CD14-positive monocyte (primary cell): ENCODE measurements at regions not wholly inside any gene's neighbourhood (a gene's known extent, or its start where the extent isn't known, plus 50 kb on each side); places are given as distances from the start of the nearest gene placed in this dataset.

Source experiments
- DNase-seq, 3 donors: peaks; one replicate each; pipeline ENCODE4 v3.0.0-alpha.2; 2011 to 2022
- H2AFZ ChIP-seq: 2 replicates; pipeline ENCODE4 v1.6.0; 2012; ENCODE audit warnings: mild to moderate bottlenecking, low read depth, low read length, inconsistent platforms; ENCODE audit not compliant: insufficient read depth, poor library complexity, severe bottlenecking
- H3K27ac ChIP-seq, 2 donors: 1 replicate in 1 of 2; 2 replicates in 1 of 2; pipeline ENCODE4 v1.5.1; 2012 to 2013; ENCODE audit warnings: low read length in 2 of 2, control low read depth in 1 of 2, inconsistent platforms in 1 of 2, low read depth in 1 of 2, mild to moderate bottlenecking in 1 of 2
- H3K27me3 ChIP-seq, 2 donors: one replicate each; pipeline versions ENCODE4 v1.6.0 to v1.6.1; 2011 to 2013; ENCODE audit warnings: low read length in 2 of 2; ENCODE audit not compliant: control insufficient read depth in 2 of 2, insufficient read depth in 2 of 2
- H3K36me3 ChIP-seq, 2 donors: replicated peaks in 1 of 2; 1 replicate in 1 of 2; 2 replicates in 1 of 2; pipeline versions ENCODE4 v1.5.1 to v1.6.1; 2012 to 2013; ENCODE audit warnings: low read length in 2 of 2, control low read depth in 1 of 2, inconsistent platforms in 1 of 2, mild to moderate bottlenecking in 1 of 2; ENCODE audit not compliant: insufficient read depth in 2 of 2, control insufficient read depth in 1 of 2
- H3K4me1 ChIP-seq, 2 donors: 1 replicate in 1 of 2; 2 replicates in 1 of 2; pipeline versions ENCODE4 v1.5.1 to v1.6.1; 2012 to 2013; ENCODE audit warnings: low read length in 2 of 2, control low read depth in 1 of 2, inconsistent platforms in 1 of 2, mild to moderate bottlenecking in 1 of 2, moderate library complexity in 1 of 2; ENCODE audit not compliant: insufficient read depth in 2 of 2, control insufficient read depth in 1 of 2
- H3K4me2 ChIP-seq: replicated peaks from 2 replicates; pipeline ENCODE3; 2012; ENCODE audit warnings: low read length, moderate library complexity, mild to moderate bottlenecking; ENCODE audit not compliant: poor library complexity, severe bottlenecking; ENCODE audit errors: extremely low read depth
- H3K4me3 ChIP-seq, 3 experiments: fragments of 200-600 bp in 1 of 3; sonication (generic) in 1 of 3; replicated peaks in 1 of 3; 1 replicate in 2 of 3; 2 replicates in 1 of 3; pipeline ENCODE4 v1.5.1; 2011 to 2013; ENCODE audit warnings: low read length in 3 of 3, mild to moderate bottlenecking in 3 of 3, control low read depth in 2 of 3, low read depth in 2 of 3, inconsistent platforms in 1 of 3, moderate library complexity in 1 of 3
- H3K79me2 ChIP-seq: 2 replicates; pipeline ENCODE4 v1.6.0; 2012; ENCODE audit warnings: mild to moderate bottlenecking, control low read depth, inconsistent platforms, low read length, moderate library complexity; ENCODE audit not compliant: insufficient read depth
- H3K9ac ChIP-seq: 2 replicates; pipeline ENCODE4 v1.6.0; 2017; ENCODE audit warnings: low read length, mild to moderate bottlenecking; ENCODE audit not compliant: insufficient read depth, poor library complexity, severe bottlenecking
- H3K9me3 ChIP-seq, 2 donors: replicated peaks in 1 of 2; 1 replicate in 1 of 2; 2 replicates in 1 of 2; pipeline versions ENCODE4 v1.5.1 to v1.6.1; 2012 to 2013; ENCODE audit warnings: low read length in 2 of 2, control low read depth in 1 of 2; ENCODE audit not compliant: control insufficient read depth in 1 of 2, insufficient read depth in 1 of 2
- H4K20me1 ChIP-seq: 2 replicates; pipeline ENCODE4 v1.6.0; 2012; ENCODE audit warnings: mild to moderate bottlenecking, low read length, control low read depth, moderate library complexity; ENCODE audit not compliant: insufficient read depth
- H3K27ac Mint-ChIP-seq, 7 donors: one replicate each; pipeline ENCODE4 v1.8.0; 2020; ENCODE audit warnings: mild to moderate bottlenecking in 7 of 7, mixed read lengths in 7 of 7, moderate library complexity in 6 of 7, inconsistent platforms in 2 of 7
- H3K27me3 Mint-ChIP-seq, 3 donors: one replicate each; pipeline ENCODE4 v1.8.0; 2021 to 2022; ENCODE audit warnings: low read depth in 3 of 3, mild to moderate bottlenecking in 3 of 3, mixed read lengths in 3 of 3, moderate library complexity in 3 of 3, inconsistent platforms in 1 of 3
- H3K36me3 Mint-ChIP-seq, 2 donors: one replicate each; pipeline ENCODE4 v1.8.0; 2020; ENCODE audit warnings: mixed read lengths in 2 of 2, inconsistent platforms in 1 of 2, mild to moderate bottlenecking in 1 of 2
- H3K4me1 Mint-ChIP-seq: one replicate; pipeline ENCODE4 v1.8.0; 2020; ENCODE audit warnings: mild to moderate bottlenecking, mixed read lengths
- H3K4me3 Mint-ChIP-seq, 2 donors: one replicate each; pipeline ENCODE4 v1.8.0; 2020; ENCODE audit warnings: mild to moderate bottlenecking in 2 of 2, mixed read lengths in 2 of 2, moderate library complexity in 1 of 2
- H3K9me3 Mint-ChIP-seq, 7 donors: one replicate each; pipeline ENCODE4 v1.8.0; 2020 to 2022; ENCODE audit warnings: mixed read lengths in 7 of 7, mild to moderate bottlenecking in 6 of 7, moderate library complexity in 6 of 7, inconsistent platforms in 2 of 7
- WGBS: methylation state at CpG from one replicate; pipeline ENCODE4 v1.1.5; 2013; ENCODE audit warnings: missing lambda C conversion rate; ENCODE audit not compliant: insufficient coverage; 5-methylcytosine and 5-hydroxymethylcytosine counted together
- intact Hi-C, 2 donors: fragments of 100-400 bp; cut with micrococcal nuclease; formaldehyde crosslinking; loops; one replicate each; pipeline versions ENCODE4 v1.15.0 to v1.15.1; 2023
- TF ChIP-seq, protein P1 (sequence below): fragments of 200-600 bp; IDR thresholded peaks from one replicate; pipeline ENCODE4 v1.8.0; 2022; ENCODE audit warnings: antibody characterized with exemption, mild to moderate bottlenecking

DNA sequence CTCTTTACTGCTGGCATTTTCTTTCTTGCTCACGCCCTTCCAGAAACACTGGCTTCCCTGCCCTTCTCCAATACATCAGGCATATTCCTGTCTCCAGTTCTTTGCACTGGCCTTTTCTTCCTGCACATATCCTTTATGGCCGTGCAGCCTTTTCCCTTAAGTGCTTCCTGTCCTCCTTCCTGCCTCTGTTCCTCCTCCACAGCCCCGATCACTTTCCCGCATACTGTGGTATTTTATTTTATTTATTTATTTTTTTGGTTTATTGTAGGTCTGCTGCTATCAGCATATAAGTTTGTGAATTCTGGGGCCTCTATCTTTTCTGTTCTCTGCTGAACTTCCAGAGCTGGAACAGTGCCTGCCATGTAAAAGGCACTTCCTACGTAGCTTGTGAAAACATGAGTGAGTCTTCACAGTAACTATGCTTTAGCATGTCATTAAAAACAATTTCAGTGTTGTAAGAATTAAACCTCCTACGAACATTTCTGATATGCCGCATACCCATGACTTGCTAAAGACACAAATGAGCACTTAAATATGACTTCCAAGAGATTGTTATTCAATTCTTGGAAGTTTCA, 289.1 kb downstream of the TRIB2 start:
- Mint-ChIP-seq H3K4me3 (no peak overlapping the region), H3K27me3 (peaks cover 4 to 21% (median 9%) of the 10 kb centered on the region in 3 donors), H3K27ac (no peak overlapping the region), H3K36me3 (no peaks in the 10 kb centered on the region), H3K9me3 (no peaks in the 10 kb centered on the region), H3K4me1 (peaks cover 5% of the 10 kb centered on the region)
- H3K9me3 ChIP-seq: no peaks in the 10 kb centered on the region
- no peak overlapping the region for H2AFZ ChIP-seq
- no peak overlapping the region for H3K9ac ChIP-seq
- H3K4me2 ChIP-seq: no peak overlapping the region
- H3K79me2 ChIP-seq: no peaks in the 10 kb centered on the region
- TF ChIP-seq, protein P1, sequence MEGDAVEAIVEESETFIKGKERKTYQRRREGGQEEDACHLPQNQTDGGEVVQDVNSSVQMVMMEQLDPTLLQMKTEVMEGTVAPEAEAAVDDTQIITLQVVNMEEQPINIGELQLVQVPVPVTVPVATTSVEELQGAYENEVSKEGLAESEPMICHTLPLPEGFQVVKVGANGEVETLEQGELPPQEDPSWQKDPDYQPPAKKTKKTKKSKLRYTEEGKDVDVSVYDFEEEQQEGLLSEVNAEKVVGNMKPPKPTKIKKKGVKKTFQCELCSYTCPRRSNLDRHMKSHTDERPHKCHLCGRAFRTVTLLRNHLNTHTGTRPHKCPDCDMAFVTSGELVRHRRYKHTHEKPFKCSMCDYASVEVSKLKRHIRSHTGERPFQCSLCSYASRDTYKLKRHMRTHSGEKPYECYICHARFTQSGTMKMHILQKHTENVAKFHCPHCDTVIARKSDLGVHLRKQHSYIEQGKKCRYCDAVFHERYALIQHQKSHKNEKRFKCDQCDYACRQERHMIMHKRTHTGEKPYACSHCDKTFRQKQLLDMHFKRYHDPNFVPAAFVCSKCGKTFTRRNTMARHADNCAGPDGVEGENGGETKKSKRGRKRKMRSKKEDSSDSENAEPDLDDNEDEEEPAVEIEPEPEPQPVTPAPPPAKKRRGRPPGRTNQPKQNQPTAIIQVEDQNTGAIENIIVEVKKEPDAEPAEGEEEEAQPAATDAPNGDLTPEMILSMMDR: no peak
- intact Hi-C loops: loop anchor here (5.0 to 10.0 kb wide), 3 partner anchors 1211 to 1529 kb away; no protein-coding TSS in a partner anchor
- WGBS: 90% methylated on average over 1 of the region's 7 CpGs
- no peak overlapping the region for H3K27ac ChIP-seq
- no peak for DNase-seq
- H4K20me1 ChIP-seq: no peaks in the 10 kb centered on the region
- peaks cover 5 to 13% of the 10 kb centered on the region in 2 donors for H3K27me3 ChIP-seq
- H3K4me1 ChIP-seq: no peaks in the 10 kb centered on the region
- H3K36me3 ChIP-seq: no peaks in the 10 kb centered on the region
- no peak overlapping the region for H3K4me3 ChIP-seq

DNA sequence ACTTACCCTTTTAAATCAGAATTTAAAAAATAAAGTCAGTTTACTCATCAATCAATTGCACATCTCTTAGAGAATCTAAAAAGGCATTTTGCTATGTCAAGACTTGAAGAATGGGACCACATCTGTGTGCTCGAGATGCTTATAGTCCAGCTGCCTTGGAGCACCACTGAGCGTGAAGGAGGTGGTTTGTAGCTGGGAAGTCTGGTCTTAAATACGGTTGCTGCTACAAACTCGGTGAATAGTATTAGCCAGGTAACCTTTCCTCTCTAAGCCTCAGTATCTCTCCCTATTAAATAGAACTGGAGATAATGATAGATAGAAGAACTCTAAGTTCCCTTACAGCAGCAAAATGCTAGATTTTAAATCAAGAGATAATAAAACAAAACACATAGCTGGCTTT, 289.7 kb downstream of the TRIB2 start:
- no peaks in the 10 kb centered on the region for H4K20me1 ChIP-seq
- H3K9me3 ChIP-seq: no peaks in the 10 kb centered on the region
- no peak overlapping the region for H3K4me3 ChIP-seq
- H3K27ac ChIP-seq: no peak overlapping the region
- Mint-ChIP-seq H3K9me3 (no peaks in the 10 kb centered on the region), H3K27ac (no peak overlapping the region), H3K27me3 (peaks cover 4 to 20% (median 9%) of the 10 kb centered on the region in 3 donors), H3K4me3 (no peak overlapping the region), H3K4me1 (peaks cover 4% of the 10 kb centered on the region), H3K36me3 (no peaks in the 10 kb centered on the region)
- H3K9ac ChIP-seq: no peak overlapping the region
- TF ChIP-seq, protein P1: no peak
- H2AFZ ChIP-seq: no peak overlapping the region
- no peak overlapping the region for H3K4me2 ChIP-seq
- DNase-seq: no peak
- H3K79me2 ChIP-seq: no peaks in the 10 kb centered on the region
- H3K27me3 ChIP-seq: peaks cover 5 to 13% of the 10 kb centered on the region in 2 donors
- intact Hi-C loops: loop anchor here (5.0 to 10.0 kb wide), 3 partner anchors 1212 to 1529 kb away; no protein-coding TSS in a partner anchor
- H3K4me1 ChIP-seq: no peaks in the 10 kb centered on the region
- no peaks in the 10 kb centered on the region for H3K36me3 ChIP-seq
- WGBS: 100% methylated on average over 1 of the region's 4 CpGs
